ENCODE measurements at regions not wholly inside any gene's neighbourhood (a gene's known extent, or its start where the extent isn't known, plus 50 kb on each side); places are given as distances from the start of the nearest gene placed in this dataset.

GRCh38 chr4:177182728-177183127 is 126.9 kb upstream of the NEIL3 start:
- TF ChIP-seq EZH2 (IDR thresholded peaks at IDR 0.05): no peak
- no peak for TF ChIP-seq POLR2AphosphoS5 (IDR thresholded peaks at IDR 0.05; ENCODE audit: borderline replicate concordance, low read depth, low read length)
- TF ChIP-seq FOXP2 (optimal IDR thresholded peaks at IDR 0.05; ENCODE audit: control extremely low read depth, extremely low read length, insufficient read depth): no peak
